ENCODE measurements at regions not wholly inside any gene's neighbourhood (a gene's known extent, or its start where the extent isn't known, plus 50 kb on each side); places are given as distances from the start of the nearest gene placed in this dataset.

DNA sequence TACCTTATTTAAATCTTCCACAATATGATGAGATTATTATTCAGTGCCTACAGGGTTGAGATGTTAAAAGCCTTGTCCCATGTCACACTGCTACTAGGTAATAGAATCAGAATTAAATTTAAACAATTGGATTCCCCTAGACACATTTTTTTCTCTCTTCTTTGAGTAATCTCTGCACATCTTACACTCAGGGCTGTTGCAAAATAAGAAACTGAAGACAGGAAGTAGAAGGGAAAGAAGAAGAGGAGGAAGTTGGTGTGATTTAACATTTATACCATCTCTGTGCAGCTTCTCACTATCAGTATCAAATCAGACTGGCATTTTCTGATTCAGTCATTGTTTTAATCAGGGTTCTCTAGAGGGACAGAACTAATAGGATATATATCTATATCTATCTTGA lies 677.6 kb downstream of the IRS1 start:
- TF ChIP-seq, protein P1, sequence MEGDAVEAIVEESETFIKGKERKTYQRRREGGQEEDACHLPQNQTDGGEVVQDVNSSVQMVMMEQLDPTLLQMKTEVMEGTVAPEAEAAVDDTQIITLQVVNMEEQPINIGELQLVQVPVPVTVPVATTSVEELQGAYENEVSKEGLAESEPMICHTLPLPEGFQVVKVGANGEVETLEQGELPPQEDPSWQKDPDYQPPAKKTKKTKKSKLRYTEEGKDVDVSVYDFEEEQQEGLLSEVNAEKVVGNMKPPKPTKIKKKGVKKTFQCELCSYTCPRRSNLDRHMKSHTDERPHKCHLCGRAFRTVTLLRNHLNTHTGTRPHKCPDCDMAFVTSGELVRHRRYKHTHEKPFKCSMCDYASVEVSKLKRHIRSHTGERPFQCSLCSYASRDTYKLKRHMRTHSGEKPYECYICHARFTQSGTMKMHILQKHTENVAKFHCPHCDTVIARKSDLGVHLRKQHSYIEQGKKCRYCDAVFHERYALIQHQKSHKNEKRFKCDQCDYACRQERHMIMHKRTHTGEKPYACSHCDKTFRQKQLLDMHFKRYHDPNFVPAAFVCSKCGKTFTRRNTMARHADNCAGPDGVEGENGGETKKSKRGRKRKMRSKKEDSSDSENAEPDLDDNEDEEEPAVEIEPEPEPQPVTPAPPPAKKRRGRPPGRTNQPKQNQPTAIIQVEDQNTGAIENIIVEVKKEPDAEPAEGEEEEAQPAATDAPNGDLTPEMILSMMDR (IDR thresholded peaks at IDR 0.05): no peak
- no peaks in the 10 kb centered on the region for H3K36me3 ChIP-seq (ENCODE audit: control insufficient read depth, insufficient read depth, low read length)
- no peaks in the 10 kb centered on the region for H3K27me3 ChIP-seq (ENCODE audit: control insufficient read depth, insufficient read depth, low read length)
- H3K4me3 ChIP-seq (ENCODE audit: low read depth, low read length): no peak overlapping the region
- H3K4me1 ChIP-seq: no peaks in the 10 kb centered on the region
- H3K9ac ChIP-seq: no peak overlapping the region
- H3K4me2 ChIP-seq (ENCODE audit: low read length): no peak overlapping the region
- no peaks in the 10 kb centered on the region for H3K79me2 ChIP-seq
- H3K27ac ChIP-seq: no peak overlapping the region
- no peak overlapping the region for H2AFZ ChIP-seq
- H3K9me3 ChIP-seq (ENCODE audit: control insufficient read depth, low read length): no peaks in the 10 kb centered on the region

DNA sequence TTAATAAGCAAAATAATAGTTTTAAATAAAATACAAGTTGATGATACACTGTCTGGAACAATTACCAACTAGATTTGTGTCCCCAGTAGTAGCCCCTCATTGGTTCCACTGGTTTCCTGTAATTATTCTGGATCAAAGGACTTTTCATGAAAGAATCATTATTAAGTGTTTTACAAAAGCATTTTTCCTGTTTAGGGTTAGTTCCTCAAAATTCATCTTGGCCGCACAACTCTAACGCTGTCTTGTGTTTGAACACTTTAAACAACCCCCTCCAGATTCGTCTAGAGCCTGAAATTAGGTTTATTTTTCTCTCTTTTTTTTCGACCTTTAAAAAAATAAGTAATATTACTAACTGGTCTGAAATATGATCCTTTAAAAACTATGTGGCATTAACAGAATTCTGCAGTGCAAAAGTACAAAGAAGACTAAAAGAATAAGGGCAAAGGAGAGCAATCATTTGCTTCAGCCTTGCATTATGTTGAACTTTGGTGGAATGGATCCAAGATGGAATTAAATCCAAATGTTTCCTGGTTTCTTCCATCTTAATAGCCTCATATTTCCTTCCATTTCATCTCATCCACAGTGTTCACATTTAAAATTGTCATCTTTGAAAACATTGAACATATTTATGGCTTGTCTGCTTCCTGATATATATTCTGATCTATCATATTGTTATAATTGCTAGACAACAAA lies 678.4 kb downstream of the IRS1 start:
- Histone ChIP-seq H3K9ac (no peak overlapping the region), H3K27me3 (ENCODE audit: control insufficient read depth, insufficient read depth, low read length) (no peaks in the 10 kb centered on the region), H3K4me2 (ENCODE audit: low read length) (no peak overlapping the region), H3K27ac (no peak overlapping the region), H3K4me3 (ENCODE audit: low read depth, low read length) (no peak overlapping the region), H3K79me2 (no peaks in the 10 kb centered on the region), H3K4me1 (no peaks in the 10 kb centered on the region), H2AFZ (no peak overlapping the region), H3K36me3 (ENCODE audit: control insufficient read depth, insufficient read depth, low read length) (no peaks in the 10 kb centered on the region), H3K9me3 (ENCODE audit: control insufficient read depth, low read length) (no peaks in the 10 kb centered on the region)
- TF ChIP-seq, protein P1 (IDR thresholded peaks at IDR 0.05): no peak

DNA sequence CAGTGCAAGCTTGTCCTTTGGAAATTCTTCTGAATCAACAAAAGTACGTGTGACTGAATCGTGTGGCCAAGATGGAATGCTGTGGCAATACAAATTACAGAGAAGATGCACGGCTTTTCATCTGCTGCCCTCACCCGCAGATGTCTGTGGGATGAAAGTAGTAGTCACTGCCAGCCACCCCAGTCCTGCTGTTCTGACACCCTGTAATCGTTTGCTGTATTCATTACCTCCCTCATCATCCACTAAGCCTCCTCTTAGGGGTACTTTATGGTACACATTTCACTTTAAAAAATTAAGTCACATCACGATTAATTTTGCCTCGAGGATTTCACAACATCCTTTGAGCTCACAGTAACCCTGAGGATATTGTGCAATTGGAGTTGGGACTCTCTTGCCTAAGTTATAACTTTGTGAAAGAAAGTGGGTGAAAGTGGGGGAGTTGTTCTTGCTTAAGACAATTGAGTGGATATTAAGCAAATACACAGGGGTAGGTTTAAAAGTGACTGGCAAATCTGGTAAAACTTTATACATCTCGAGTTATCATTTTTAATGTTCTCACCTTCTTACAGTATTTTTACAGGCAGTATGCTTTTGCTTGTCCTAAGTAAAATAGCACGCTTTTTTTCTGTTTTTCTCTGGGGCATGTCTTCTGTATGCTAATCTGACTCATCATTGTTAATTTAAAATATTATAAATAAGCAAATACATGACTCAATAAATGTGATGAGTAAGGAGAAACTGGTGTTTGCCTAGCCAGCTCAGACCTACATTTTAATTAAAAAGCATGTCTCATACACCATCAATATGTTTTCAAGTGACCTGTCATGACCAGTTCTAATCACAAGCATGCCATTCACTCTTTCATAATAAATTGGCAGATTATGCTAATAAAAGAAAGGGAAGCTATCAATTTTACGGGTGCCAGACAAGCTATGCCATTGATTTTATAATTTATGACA lies 680.9 kb downstream of the IRS1 start:
- no peak overlapping the region for H3K9ac ChIP-seq
- peak overlapping the region; percentile 44 for H2AFZ ChIP-seq
- H3K27ac ChIP-seq: no peak overlapping the region
- H3K79me2 ChIP-seq: no peaks in the 10 kb centered on the region
- H3K27me3 ChIP-seq (ENCODE audit: control insufficient read depth, insufficient read depth, low read length): no peaks in the 10 kb centered on the region
- H3K4me2 ChIP-seq (ENCODE audit: low read length): no peak overlapping the region
- H3K4me3 ChIP-seq (ENCODE audit: low read depth, low read length): no peak overlapping the region
- no peaks in the 10 kb centered on the region for H3K4me1 ChIP-seq
- H3K36me3 ChIP-seq (ENCODE audit: control insufficient read depth, insufficient read depth, low read length): no peaks in the 10 kb centered on the region
- no peaks in the 10 kb centered on the region for H3K9me3 ChIP-seq (ENCODE audit: control insufficient read depth, low read length)
- TF ChIP-seq, protein P1 (IDR thresholded peaks at IDR 0.05): no peak

DNA sequence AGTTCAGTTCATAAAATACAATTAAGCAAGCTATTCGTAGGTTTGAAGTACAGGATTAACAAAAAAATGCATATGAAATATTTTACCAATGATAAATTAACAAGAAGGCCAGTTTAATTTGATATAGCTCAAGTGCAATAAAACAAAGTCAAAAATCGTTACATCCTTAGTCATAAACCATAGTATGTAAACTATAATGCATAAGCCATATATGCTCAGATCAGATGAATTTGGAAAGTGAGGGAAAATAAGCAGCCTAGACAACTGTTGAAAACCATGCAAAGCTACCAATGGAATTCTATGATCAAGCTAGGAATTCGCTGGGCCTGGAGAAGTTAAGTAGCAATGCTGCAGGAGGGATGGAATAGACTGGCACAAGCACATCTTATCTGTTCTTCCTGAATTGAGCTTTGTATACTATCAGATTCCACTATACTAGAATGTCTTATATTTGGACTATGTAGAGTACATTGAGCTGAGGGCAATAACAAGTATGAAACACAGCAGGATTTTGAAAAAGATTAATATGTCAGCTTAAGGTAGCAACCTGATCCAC lies 682.0 kb downstream of the IRS1 start:
- Histone ChIP-seq H3K79me2 (no peaks in the 10 kb centered on the region), H3K27ac (no peak overlapping the region), H3K4me2 (ENCODE audit: low read length) (no peak overlapping the region), H2AFZ (no peak overlapping the region), H3K9me3 (ENCODE audit: control insufficient read depth, low read length) (no peaks in the 10 kb centered on the region), H3K9ac (no peak overlapping the region), H3K4me1 (no peaks in the 10 kb centered on the region), H3K36me3 (ENCODE audit: control insufficient read depth, insufficient read depth, low read length) (no peaks in the 10 kb centered on the region), H3K4me3 (ENCODE audit: low read depth, low read length) (no peak overlapping the region), H3K27me3 (ENCODE audit: control insufficient read depth, insufficient read depth, low read length) (no peaks in the 10 kb centered on the region)
- TF ChIP-seq, protein P1 (IDR thresholded peaks at IDR 0.05): no peak
